Muscle layer of duodenum (tissue), 2 donors: ENCODE measurements at regions not wholly inside any gene's neighbourhood (a gene's known extent, or its start where the extent isn't known, plus 50 kb on each side); places are given as distances from the start of the nearest gene placed in this dataset.

Source experiments
- H3K27ac ChIP-seq: one replicate; pipeline ENCODE4 v1.7.0; 2013; ENCODE audit warnings: mild to moderate bottlenecking, low read length
- H3K27me3 ChIP-seq: one replicate; pipeline ENCODE4 v1.7.0; 2013; ENCODE audit warnings: low read depth, mild to moderate bottlenecking, control low read depth, low read length
- H3K36me3 ChIP-seq, 2 donors: one replicate each; pipeline ENCODE4 v1.7.0; 2013; ENCODE audit warnings: low read length in 2 of 2, control low read depth in 1 of 2, mild to moderate bottlenecking in 1 of 2; ENCODE audit not compliant: insufficient read depth in 2 of 2, control insufficient read depth in 1 of 2
- H3K4me1 ChIP-seq, 2 donors: one replicate each; pipeline ENCODE4 v1.7.0; 2013; ENCODE audit warnings: low read length in 2 of 2, mild to moderate bottlenecking in 2 of 2, control low read depth in 1 of 2, moderate library complexity in 1 of 2; ENCODE audit not compliant: insufficient read depth in 2 of 2, control insufficient read depth in 1 of 2
- H3K4me3 ChIP-seq, 2 donors: one replicate each; pipeline ENCODE4 v1.7.0; 2013; ENCODE audit warnings: low read length in 2 of 2, low read depth in 1 of 2, mild to moderate bottlenecking in 1 of 2
- H3K9me3 ChIP-seq, 2 donors: one replicate each; pipeline ENCODE4 v1.7.0; 2013; ENCODE audit warnings: low read length in 2 of 2, control low read depth in 1 of 2, mild to moderate bottlenecking in 1 of 2; ENCODE audit not compliant: control insufficient read depth in 1 of 2
- donor health status: healthy.

DNA sequence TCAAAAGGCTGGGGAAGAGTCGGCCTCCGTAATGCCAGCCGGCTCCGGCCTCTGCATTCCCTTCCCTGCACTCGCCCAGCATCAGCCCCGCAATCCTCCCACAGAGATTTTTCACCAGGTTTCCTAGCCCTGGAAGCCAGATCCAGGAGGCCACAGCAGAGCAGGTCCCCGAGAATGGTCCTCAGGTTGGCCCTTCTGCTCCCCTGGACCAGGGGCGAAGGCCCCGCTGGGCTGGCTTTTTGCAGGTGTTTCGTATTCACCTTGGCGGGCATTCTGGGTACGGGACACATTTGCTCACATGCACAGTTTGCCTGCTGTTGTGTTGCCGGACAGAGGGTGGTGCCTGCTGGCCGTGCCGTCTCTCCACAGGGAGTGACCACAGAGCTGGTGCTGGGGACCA is 309.5 kb downstream of the NDUFA10 start:
- H3K4me1 ChIP-seq: peaks cover 0 to 8% of the 10 kb centered on the region in 2 donors
- no peaks in the 10 kb centered on the region for H3K36me3 ChIP-seq
- no peak overlapping the region for H3K4me3 ChIP-seq
- no peak overlapping the region for H3K27ac ChIP-seq
- H3K9me3 ChIP-seq: peaks cover 0 to 14% of the 10 kb centered on the region in 2 donors
- no peaks in the 10 kb centered on the region for H3K27me3 ChIP-seq

DNA sequence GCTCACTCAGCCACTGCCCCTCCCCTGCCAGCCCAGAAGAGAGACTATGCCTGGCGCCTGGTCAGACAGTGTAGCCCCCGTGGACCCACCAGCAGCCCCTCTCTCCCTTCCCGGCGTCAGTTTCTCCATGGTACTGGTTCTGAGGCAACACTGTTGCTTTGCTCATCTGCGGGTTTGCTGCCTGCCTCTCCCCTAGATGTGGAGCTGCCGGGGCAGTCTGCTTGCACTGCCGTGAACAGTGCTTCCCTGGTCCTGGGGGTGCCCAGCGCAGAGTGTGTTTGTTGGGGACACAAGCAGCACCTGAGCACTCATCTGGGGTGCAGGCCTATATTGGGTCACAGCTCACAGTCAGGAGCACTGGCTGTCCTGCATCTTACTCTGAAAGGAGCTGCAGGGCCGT is 309.9 kb downstream of the NDUFA10 start:
- no peak overlapping the region for H3K4me3 ChIP-seq
- H3K4me1 ChIP-seq: peaks cover 0 to 8% of the 10 kb centered on the region in 2 donors
- no peak overlapping the region for H3K27ac ChIP-seq
- peaks cover 0 to 14% of the 10 kb centered on the region in 2 donors for H3K9me3 ChIP-seq
- H3K27me3 ChIP-seq: no peaks in the 10 kb centered on the region
- H3K36me3 ChIP-seq: no peaks in the 10 kb centered on the region

DNA sequence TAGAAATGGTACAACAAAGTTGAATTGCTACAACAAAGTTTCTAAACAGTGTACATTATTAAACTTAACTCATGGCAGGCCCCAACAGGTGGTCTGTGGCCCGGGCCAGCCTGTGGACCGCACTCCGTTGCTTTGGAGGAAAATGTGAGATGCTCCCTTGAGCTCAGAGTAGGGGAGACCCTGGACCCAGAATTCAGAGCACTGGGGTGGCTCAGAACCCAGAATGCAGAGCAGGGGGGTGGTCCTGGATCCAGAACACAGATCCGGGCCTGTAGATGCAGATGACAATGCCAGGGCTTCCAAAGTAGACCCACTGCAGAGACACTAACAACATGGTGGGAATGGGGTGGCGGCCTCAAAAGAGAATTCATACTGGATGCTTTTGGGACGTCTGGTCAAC is 311.0 kb downstream of the NDUFA10 start:
- no peaks in the 10 kb centered on the region for H3K27me3 ChIP-seq
- H3K4me3 ChIP-seq: no peak overlapping the region
- H3K9me3 ChIP-seq: peaks cover 0 to 17% of the 10 kb centered on the region in 2 donors
- no peak overlapping the region for H3K27ac ChIP-seq
- no peaks in the 10 kb centered on the region for H3K36me3 ChIP-seq
- peaks cover 0 to 8% of the 10 kb centered on the region in 2 donors for H3K4me1 ChIP-seq

DNA sequence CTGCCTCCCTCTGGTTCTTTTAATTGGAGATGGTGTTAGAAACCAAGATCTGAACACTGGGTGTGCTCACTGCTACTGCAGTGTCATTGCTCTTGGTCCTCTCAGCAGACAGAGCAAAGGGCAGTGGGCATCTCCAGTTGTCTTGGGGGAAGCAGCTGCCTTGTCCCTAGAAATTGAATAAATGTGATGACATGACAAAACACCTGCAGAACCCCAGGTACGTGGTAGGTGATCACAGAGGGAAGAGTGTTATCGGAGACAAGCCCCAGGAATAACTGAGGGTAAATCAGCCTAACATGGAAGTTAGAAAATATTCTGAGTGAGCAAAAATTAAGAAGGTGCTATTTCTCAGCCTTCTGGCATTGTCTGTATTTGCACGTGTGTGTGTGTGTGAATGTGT is 311.9 kb upstream of the HDAC4 start:
- H3K36me3 ChIP-seq: no peaks in the 10 kb centered on the region
- H3K4me3 ChIP-seq: no peak overlapping the region
- H3K27ac ChIP-seq: no peak overlapping the region
- peaks cover 0 to 17% of the 10 kb centered on the region in 2 donors for H3K9me3 ChIP-seq
- H3K27me3 ChIP-seq: no peaks in the 10 kb centered on the region
- H3K4me1 ChIP-seq: peaks cover 0 to 8% of the 10 kb centered on the region in 2 donors

DNA sequence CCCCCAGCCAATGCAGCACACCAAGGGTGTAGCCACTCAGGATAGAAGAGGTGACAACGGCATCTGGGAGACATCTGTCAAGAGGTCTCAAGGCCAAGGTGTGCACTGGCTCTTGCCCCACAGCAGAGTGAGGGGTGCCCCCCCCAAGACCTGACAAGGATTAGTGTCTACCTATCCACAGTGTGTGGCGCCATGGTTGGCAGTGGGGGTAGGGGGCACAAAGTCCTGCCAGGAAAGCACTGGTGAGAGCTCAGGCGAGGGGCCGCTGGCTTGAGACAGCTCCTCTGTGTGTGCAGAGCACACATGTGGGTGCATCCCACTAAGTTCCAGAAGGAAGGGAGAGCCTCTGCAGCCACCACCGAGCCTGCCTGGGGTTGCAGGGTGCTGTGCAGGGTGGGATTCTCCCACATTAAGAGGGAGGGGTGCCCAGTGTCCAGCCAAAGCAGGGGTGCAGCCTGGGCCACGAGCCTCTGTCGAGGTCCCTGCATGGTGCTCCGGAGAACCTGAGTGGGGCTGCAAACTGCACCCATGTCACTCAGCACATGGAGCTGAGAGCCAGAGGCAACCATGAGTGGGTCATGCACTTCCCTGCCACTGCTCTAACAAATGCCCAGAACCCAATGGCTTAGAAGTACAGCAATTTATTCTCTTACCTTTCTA is 311.2 kb upstream of the HDAC4 start:
- Histone ChIP-seq H3K27me3 (no peaks in the 10 kb centered on the region), H3K36me3 (no peaks in the 10 kb centered on the region), H3K4me1 (peaks cover 0 to 2% of the 10 kb centered on the region in 2 donors), H3K4me3 (no peak overlapping the region), H3K9me3 (peaks cover 0 to 17% of the 10 kb centered on the region in 2 donors), H3K27ac (no peak overlapping the region)

DNA sequence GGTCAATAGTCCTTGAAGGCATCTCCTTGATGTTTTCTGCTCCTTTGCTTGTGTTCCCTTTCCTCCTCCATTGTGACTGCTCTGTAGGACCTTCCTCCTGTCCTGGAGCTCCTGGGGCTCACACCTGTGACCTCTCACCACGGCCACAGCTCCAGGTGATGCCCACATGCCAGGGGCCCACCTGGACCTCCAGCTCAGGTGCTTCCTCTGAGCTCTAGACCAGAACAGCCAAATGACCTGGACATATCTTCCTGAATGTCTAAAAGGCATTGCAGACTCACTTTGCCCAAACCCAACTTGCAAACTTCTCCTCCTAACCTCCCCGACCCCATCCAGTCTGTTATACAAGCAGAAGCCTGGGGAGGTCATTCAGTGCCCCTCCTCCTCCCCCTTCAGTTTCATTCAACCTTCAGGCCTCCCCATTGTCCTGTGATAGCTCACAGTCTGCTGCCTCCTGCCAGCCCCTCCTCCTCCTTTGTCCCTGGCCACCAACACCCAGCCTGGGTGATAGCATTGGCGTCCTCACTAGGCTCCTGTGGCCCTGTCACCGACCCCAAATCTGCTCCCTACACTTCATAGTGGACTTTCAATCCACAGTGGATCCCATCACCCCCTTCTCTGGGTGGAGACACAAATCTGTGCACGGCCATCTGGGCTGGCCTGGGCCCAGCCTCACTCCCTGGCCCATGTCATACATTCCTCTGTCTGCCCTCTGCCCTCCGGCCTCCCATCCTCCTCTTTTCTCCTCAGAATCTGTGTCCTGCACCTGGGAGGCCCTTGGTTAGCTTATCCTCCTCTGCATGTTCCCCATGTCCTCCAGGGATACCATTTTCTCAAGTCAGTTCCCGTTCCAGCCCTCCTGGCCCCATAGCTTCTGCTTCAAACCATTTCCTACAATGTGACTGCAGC is 310.4 kb upstream of the HDAC4 start:
- Histone ChIP-seq H3K4me3 (no peak overlapping the region), H3K4me1 (peaks cover 0 to 3% of the 10 kb centered on the region in 2 donors), H3K27ac (no peak overlapping the region), H3K27me3 (no peaks in the 10 kb centered on the region), H3K36me3 (no peaks in the 10 kb centered on the region), H3K9me3 (peaks cover 0 to 17% of the 10 kb centered on the region in 2 donors)

DNA sequence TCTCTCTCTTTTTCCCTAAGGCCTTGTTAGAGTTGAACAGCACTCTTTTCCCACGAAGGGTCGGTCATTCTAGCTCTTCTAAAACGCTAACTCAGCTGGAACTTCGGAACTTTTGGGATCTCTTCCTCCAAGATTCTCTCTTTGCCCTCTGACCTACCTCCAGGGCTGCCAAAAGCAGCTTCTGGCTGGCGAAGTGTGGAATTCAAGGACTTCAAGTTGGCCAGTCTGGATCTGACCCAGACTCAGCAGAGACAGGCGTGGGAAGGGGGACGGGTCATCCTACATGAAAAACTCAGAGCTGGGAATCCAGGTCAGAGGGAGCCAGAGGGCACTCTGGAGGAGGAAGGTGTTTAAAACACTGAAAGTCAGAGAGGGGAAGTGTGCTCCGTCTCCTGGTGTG is 305.5 kb upstream of the HDAC4 start:
- H3K4me1 ChIP-seq: peaks cover 0 to 7% of the 10 kb centered on the region in 2 donors
- peaks cover 0 to 11% of the 10 kb centered on the region in 2 donors for H3K9me3 ChIP-seq
- no peaks in the 10 kb centered on the region for H3K36me3 ChIP-seq
- H3K27me3 ChIP-seq: no peaks in the 10 kb centered on the region
- no peak overlapping the region for H3K27ac ChIP-seq
- H3K4me3 ChIP-seq: no peak overlapping the region

DNA sequence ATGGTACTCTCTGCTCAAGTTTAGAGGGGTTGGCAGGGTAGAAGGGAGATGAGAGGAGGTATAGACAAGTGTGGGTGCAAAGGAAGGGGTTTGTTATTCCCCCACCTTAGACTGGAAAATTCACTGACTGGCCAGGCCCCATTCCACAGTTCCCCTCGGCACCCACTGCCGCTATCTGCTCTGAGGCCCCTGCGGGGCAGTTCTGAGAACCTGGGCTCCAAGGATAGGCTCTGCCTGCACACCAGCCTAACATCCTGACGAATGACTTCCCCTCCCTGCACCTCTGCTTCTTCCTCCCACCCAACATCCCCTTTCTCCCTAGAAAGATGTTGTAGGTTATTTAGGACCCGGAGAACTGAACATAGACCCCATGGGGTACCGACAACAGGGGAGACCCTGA is 303.9 kb upstream of the HDAC4 start:
- Histone ChIP-seq H3K36me3 (no peaks in the 10 kb centered on the region), H3K4me3 (no peak overlapping the region), H3K4me1 (peaks cover 0 to 7% of the 10 kb centered on the region in 2 donors), H3K27me3 (no peaks in the 10 kb centered on the region), H3K9me3 (peaks cover 0 to 7% of the 10 kb centered on the region in 2 donors), H3K27ac (no peak overlapping the region)

DNA sequence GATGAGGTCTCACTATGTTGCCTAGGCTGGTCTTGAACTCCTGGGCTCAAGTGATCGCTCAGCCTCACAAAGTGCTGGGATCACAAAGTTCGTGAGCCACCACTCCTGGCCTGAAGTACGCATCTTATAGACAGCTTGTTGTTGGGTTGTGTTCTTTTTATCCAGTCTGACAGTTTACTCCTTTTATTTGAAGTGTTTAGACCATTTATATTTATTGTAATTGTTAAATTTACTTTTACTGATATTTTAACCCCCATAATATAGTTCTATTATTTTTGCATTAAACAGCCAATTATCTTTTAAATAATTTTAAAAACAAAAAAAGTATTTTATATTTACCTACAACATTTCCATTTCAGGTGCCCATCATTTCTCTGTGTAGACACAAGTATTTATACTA is 303.0 kb upstream of the HDAC4 start:
- no peak overlapping the region for H3K4me3 ChIP-seq
- H3K27ac ChIP-seq: no peak overlapping the region
- H3K9me3 ChIP-seq: peaks cover 0 to 4% of the 10 kb centered on the region in 2 donors
- H3K4me1 ChIP-seq: peaks cover 0 to 7% of the 10 kb centered on the region in 2 donors
- H3K27me3 ChIP-seq: no peaks in the 10 kb centered on the region
- H3K36me3 ChIP-seq: no peaks in the 10 kb centered on the region

DNA sequence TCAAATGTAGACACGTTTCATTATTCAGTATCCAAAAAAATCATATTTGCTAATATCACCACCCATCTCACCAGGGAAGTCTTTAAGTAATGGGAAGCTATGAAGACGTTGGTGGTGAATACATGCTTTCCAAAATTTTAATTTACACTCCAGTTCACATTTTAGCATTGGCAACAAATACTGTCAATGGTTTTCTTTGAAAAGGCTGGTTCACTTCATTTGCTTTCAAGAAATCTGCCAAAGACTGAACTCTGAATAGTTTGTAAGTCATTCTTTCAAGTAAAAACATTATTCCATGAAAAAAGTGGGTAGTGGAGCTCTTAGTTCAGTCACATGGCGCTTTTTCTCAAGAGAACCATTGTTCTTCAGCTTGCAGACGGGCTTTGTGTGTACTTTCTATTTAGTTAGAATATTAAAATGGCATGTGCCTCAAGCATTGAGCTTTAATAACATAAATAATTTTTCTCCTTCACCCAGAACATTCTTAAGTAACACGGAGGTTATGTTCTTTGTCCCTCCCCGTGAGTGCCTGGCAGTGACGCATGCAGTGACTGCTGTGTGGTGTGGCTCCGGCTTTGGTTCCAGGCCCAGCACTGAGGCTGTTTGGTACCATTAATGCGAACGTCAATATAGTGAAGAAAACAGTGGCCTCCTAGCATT is 300.0 kb upstream of the HDAC4 start:
- Histone ChIP-seq H3K27me3 (no peaks in the 10 kb centered on the region), H3K36me3 (no peaks in the 10 kb centered on the region), H3K4me3 (no peak overlapping the region), H3K9me3 (peaks cover 0 to 4% of the 10 kb centered on the region in 2 donors), H3K4me1 (peaks cover 0 to under 1% of the 10 kb centered on the region in 2 donors), H3K27ac (no peak overlapping the region)
